ENCODE measurements at regions not wholly inside any gene's neighbourhood (a gene's known extent, or its start where the extent isn't known, plus 50 kb on each side); places are given as distances from the start of the nearest gene placed in this dataset.

DNA sequence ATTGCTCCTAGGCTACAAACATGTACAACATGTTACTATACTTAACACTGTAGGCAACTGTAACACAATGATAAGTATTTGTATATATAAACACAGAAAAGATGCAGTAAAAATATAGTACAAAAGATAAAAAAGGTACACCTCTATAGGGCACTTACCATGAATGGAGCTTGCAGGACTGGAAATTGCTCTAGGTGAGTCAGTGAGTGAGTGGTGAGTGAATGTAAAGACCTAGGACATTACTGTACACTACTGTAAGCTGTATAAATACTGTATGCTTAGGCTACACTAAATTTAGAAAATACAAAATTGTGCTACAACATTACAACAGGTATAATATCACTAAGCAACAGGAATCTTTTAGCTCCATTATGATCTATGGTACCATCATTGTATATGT, 312.0 kb upstream of the PREP start:
- Histone ChIP-seq H4K20me1 (replicated peaks; ENCODE audit: insufficient read depth) (no peaks in the 10 kb centered on the region), H3F3A (replicated peaks; ENCODE audit: low read depth) (no peaks in the 10 kb centered on the region), H3K79me2 (replicated peaks; ENCODE audit: insufficient read depth) (no peaks in the 10 kb centered on the region), H3K27ac (ENCODE audit: low read depth) (no peak overlapping the region), H3K36me3 (ENCODE audit: insufficient read depth) (peaks cover 27% of the 10 kb centered on the region), H3K4me2 (no peak overlapping the region), H3K4me1 (ENCODE audit: insufficient read depth) (no peaks in the 10 kb centered on the region), H2AFZ (no peak overlapping the region), H3K9me2 (ENCODE audit: insufficient read depth) (no peaks in the 10 kb centered on the region; the same call in 1 of the 2 replicates), H3K4me3 (no peak overlapping the region), H3K27me3 (ENCODE audit: insufficient read depth) (no peaks in the 10 kb centered on the region)
- Mint-ChIP-seq H3K4me3 (no peak overlapping the region), H3K27me3 (ENCODE audit: insufficient read depth, low read depth, poor library complexity) (peaks cover 3% of the 10 kb centered on the region), H3K4me1 (peaks cover 11% of the 10 kb centered on the region; the same call in 2 of the 3 replicates), H3K36me3 (ENCODE audit: low read depth) (peaks cover 35% of the 10 kb centered on the region), H3K27ac (no peak overlapping the region), H3K9me3 (peaks cover 47% of the 10 kb centered on the region)
- ATAC-seq (no peak), DNase-seq (ENCODE audit: low spot score) (no peak)
- no peak for TF ChIP-seq STAT1 (IDR thresholded peaks at IDR 0.05; ENCODE audit: unreplicated experiment)
- TF ChIP-seq JUNB (IDR thresholded peaks at IDR 0.05; ENCODE audit: unreplicated experiment), result no peak
- no peak for TF ChIP-seq POLR2AphosphoS5 (IDR thresholded peaks at IDR 0.05; ENCODE audit: low read depth)
- TF ChIP-seq EZH2 (IDR thresholded peaks at IDR 0.05; ENCODE audit: low read depth, unreplicated experiment), result no peak
- TF ChIP-seq, protein P1, sequence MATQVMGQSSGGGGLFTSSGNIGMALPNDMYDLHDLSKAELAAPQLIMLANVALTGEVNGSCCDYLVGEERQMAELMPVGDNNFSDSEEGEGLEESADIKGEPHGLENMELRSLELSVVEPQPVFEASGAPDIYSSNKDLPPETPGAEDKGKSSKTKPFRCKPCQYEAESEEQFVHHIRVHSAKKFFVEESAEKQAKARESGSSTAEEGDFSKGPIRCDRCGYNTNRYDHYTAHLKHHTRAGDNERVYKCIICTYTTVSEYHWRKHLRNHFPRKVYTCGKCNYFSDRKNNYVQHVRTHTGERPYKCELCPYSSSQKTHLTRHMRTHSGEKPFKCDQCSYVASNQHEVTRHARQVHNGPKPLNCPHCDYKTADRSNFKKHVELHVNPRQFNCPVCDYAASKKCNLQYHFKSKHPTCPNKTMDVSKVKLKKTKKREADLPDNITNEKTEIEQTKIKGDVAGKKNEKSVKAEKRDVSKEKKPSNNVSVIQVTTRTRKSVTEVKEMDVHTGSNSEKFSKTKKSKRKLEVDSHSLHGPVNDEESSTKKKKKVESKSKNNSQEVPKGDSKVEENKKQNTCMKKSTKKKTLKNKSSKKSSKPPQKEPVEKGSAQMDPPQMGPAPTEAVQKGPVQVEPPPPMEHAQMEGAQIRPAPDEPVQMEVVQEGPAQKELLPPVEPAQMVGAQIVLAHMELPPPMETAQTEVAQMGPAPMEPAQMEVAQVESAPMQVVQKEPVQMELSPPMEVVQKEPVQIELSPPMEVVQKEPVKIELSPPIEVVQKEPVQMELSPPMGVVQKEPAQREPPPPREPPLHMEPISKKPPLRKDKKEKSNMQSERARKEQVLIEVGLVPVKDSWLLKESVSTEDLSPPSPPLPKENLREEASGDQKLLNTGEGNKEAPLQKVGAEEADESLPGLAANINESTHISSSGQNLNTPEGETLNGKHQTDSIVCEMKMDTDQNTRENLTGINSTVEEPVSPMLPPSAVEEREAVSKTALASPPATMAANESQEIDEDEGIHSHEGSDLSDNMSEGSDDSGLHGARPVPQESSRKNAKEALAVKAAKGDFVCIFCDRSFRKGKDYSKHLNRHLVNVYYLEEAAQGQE (IDR thresholded peaks at IDR 0.05; ENCODE audit: unreplicated experiment), result no peak
- TF ChIP-seq, protein P2, sequence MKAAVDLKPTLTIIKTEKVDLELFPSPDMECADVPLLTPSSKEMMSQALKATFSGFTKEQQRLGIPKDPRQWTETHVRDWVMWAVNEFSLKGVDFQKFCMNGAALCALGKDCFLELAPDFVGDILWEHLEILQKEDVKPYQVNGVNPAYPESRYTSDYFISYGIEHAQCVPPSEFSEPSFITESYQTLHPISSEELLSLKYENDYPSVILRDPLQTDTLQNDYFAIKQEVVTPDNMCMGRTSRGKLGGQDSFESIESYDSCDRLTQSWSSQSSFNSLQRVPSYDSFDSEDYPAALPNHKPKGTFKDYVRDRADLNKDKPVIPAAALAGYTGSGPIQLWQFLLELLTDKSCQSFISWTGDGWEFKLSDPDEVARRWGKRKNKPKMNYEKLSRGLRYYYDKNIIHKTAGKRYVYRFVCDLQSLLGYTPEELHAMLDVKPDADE (IDR thresholded peaks at IDR 0.05), result no peak
- TF ChIP-seq ZNF114 (CRISPR knock-in tag; IDR thresholded peaks at IDR 0.05), result no peak
- TF ChIP-seq CREB1 (CRISPR knock-in tag; IDR thresholded peaks at IDR 0.05; ENCODE audit: low read depth), result no peak
- TF ChIP-seq, protein P3, sequence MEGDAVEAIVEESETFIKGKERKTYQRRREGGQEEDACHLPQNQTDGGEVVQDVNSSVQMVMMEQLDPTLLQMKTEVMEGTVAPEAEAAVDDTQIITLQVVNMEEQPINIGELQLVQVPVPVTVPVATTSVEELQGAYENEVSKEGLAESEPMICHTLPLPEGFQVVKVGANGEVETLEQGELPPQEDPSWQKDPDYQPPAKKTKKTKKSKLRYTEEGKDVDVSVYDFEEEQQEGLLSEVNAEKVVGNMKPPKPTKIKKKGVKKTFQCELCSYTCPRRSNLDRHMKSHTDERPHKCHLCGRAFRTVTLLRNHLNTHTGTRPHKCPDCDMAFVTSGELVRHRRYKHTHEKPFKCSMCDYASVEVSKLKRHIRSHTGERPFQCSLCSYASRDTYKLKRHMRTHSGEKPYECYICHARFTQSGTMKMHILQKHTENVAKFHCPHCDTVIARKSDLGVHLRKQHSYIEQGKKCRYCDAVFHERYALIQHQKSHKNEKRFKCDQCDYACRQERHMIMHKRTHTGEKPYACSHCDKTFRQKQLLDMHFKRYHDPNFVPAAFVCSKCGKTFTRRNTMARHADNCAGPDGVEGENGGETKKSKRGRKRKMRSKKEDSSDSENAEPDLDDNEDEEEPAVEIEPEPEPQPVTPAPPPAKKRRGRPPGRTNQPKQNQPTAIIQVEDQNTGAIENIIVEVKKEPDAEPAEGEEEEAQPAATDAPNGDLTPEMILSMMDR (conservative IDR thresholded peaks at IDR 0.05; ENCODE audit: low read depth in 2 of 2), result no peak
- TF ChIP-seq NANOG (IDR thresholded peaks at IDR 0.05; ENCODE audit: borderline replicate concordance), result no peak
- no peak for TF ChIP-seq ZNF331 (CRISPR knock-in tag; IDR thresholded peaks at IDR 0.05; ENCODE audit: low read depth)
- TF ChIP-seq, protein P4, sequence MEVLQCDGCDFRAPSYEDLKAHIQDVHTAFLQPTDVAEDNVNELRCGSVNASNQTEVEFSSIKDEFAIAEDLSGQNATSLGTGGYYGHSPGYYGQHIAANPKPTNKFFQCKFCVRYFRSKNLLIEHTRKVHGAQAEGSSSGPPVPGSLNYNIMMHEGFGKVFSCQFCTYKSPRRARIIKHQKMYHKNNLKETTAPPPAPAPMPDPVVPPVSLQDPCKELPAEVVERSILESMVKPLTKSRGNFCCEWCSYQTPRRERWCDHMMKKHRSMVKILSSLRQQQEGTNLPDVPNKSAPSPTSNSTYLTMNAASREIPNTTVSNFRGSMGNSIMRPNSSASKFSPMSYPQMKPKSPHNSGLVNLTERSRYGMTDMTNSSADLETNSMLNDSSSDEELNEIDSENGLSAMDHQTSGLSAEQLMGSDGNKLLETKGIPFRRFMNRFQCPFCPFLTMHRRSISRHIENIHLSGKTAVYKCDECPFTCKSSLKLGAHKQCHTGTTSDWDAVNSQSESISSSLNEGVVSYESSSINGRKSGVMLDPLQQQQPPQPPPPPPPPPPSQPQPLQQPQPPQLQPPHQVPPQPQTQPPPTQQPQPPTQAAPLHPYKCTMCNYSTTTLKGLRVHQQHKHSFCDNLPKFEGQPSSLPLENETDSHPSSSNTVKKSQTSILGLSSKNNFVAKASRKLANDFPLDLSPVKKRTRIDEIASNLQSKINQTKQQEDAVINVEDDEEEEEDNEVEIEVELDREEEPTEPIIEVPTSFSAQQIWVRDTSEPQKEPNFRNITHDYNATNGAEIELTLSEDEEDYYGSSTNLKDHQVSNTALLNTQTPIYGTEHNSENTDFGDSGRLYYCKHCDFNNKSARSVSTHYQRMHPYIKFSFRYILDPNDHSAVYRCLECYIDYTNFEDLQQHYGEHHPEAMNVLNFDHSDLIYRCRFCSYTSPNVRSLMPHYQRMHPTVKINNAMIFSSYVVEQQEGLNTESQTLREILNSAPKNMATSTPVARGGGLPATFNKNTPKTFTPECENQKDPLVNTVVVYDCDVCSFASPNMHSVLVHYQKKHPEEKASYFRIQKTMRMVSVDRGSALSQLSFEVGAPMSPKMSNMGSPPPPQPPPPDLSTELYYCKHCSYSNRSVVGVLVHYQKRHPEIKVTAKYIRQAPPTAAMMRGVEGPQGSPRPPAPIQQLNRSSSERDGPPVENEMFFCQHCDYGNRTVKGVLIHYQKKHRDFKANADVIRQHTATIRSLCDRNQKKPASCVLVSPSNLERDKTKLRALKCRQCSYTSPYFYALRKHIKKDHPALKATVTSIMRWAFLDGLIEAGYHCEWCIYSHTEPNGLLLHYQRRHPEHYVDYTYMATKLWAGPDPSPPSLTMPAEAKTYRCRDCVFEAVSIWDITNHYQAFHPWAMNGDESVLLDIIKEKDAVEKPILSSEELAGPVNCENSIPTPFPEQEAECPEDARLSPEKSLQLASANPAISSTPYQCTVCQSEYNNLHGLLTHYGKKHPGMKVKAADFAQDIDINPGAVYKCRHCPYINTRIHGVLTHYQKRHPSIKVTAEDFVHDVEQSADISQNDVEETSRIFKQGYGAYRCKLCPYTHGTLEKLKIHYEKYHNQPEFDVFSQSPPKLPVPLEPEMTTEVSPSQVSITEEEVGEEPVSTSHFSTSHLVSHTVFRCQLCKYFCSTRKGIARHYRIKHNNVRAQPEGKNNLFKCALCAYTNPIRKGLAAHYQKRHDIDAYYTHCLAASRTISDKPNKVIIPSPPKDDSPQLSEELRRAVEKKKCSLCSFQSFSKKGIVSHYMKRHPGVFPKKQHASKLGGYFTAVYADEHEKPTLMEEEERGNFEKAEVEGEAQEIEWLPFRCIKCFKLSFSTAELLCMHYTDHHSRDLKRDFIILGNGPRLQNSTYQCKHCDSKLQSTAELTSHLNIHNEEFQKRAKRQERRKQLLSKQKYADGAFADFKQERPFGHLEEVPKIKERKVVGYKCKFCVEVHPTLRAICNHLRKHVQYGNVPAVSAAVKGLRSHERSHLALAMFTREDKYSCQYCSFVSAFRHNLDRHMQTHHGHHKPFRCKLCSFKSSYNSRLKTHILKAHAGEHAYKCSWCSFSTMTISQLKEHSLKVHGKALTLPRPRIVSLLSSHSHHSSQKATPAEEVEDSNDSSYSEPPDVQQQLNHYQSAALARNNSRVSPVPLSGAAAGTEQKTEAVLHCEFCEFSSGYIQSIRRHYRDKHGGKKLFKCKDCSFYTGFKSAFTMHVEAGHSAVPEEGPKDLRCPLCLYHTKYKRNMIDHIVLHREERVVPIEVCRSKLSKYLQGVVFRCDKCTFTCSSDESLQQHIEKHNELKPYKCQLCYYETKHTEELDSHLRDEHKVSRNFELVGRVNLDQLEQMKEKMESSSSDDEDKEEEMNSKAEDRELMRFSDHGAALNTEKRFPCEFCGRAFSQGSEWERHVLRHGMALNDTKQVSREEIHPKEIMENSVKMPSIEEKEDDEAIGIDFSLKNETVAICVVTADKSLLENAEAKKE (CRISPR knock-in tag; IDR thresholded peaks at IDR 0.05), result no peak
- TF ChIP-seq EZH2phosphoT487 (IDR thresholded peaks at IDR 0.05; ENCODE audit: unreplicated experiment), result no peak
